GM20431 (cell line): ENCODE measurements at regions not wholly inside any gene's neighbourhood (a gene's known extent, or its start where the extent isn't known, plus 50 kb on each side); places are given as distances from the start of the nearest gene placed in this dataset.
"Not testable (repeated sequence)": the region's sequence is repeated elsewhere in the genome, so short reads cannot be mapped to it uniquely, and the experiment has no call there.

ENCODE experiments used
- in situ Hi-C: fragments of 300-500 bp; cut with MseI, MboI; formaldehyde crosslinking; loops from one replicate; pipeline ENCODE4 v1.15.0; 2020; ENCODE audit warnings: low sequenced_read_pairs; ENCODE audit not compliant: unreplicated experiment

GRCh38 chr2:8329660-8330622 lies 351.9 kb upstream of the ID2 start:
- in situ Hi-C loops: no loop called here

GRCh38 chr2:8331068-8331467 lies 350.8 kb upstream of the ID2 start:
- in situ Hi-C loops: no loop called here

GRCh38 chr2:8332646-8333045 lies 349.2 kb upstream of the ID2 start:
- in situ Hi-C loops: no loop called here

- in situ Hi-C loops: no loop called here
Observed at GRCh38 chr2:8333177-8333831, 348.6 kb upstream of the ID2 start.

- in situ Hi-C loops: not testable (repeated sequence)
Observed at GRCh38 chr2:8333832-8334187, 348.0 kb upstream of the ID2 start.

- in situ Hi-C loops: no loop called here
Observed at GRCh38 chr2:8334866-8335325, 347.0 kb upstream of the ID2 start.

GRCh38 chr2:8335801-8336200 lies 346.1 kb upstream of the ID2 start:
- in situ Hi-C loops: no loop called here

GRCh38 chr2:8337321-8337720 lies 344.5 kb upstream of the ID2 start:
- in situ Hi-C loops: no loop called here

GRCh38 chr2:8342407-8342806 lies 339.4 kb upstream of the ID2 start:
- in situ Hi-C loops: no loop called here

GRCh38 chr2:8343031-8343430 lies 338.8 kb upstream of the ID2 start:
- in situ Hi-C loops: no loop called here

GRCh38 chr2:8344144-8345097 lies 337.4 kb upstream of the ID2 start:
- in situ Hi-C loops: no loop called here

GRCh38 chr2:8345200-8345599 lies 336.7 kb upstream of the ID2 start:
- in situ Hi-C loops: no loop called here

- in situ Hi-C loops: no loop called here
Observed at GRCh38 chr2:8346208-8346607, 335.6 kb upstream of the ID2 start.

- in situ Hi-C loops: no loop called here
Observed at GRCh38 chr2:8346706-8347430, 335.0 kb upstream of the ID2 start.

GRCh38 chr2:8348911-8349310 lies 332.9 kb upstream of the ID2 start:
- in situ Hi-C loops: not testable (repeated sequence)

- in situ Hi-C loops: no loop called here
Observed at GRCh38 chr2:8352296-8352695, 329.6 kb upstream of the ID2 start.

GRCh38 chr2:8352989-8353388 lies 328.9 kb upstream of the ID2 start:
- in situ Hi-C loops: no loop called here

- in situ Hi-C loops: no loop called here
Observed at GRCh38 chr2:8355102-8355859, 326.6 kb upstream of the ID2 start.
